GM19023 (cell line): ENCODE measurements at regions not wholly inside any gene's neighbourhood (a gene's known extent, or its start where the extent isn't known, plus 50 kb on each side); places are given as distances from the start of the nearest gene placed in this dataset.
A peak's percentile ranks its signal among the peaks of the same experiment; 100 is the strongest.

Experiments used
- ATAC-seq: cut with Tn5 transposase; IDR thresholded peaks from one replicate; pipeline ENCODE4 v1.9.1; 2021; ENCODE audit warnings: mild to moderate bottlenecking, moderate library complexity; ENCODE audit not compliant: unreplicated experiment

DNA sequence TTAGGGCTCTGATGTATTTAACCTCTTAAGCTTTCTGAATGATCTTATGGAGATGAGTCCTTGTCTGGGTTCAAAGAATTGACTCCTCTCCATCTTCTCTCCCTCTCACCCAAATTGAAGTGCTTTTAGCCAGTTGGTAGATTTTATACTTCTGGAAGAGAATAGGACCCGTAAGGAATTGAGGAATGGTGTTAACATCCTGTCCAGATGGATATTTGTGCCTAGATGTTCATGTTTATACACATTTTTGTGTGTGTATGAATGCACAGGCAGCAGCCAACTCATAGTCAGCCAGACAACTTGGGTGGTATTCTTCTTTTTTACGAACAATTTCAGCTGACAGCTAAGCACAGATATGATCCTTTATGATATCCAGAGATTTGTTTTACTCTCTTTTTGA lies 449.6 kb upstream of the RGS6 start:
- no peak for ATAC-seq

DNA sequence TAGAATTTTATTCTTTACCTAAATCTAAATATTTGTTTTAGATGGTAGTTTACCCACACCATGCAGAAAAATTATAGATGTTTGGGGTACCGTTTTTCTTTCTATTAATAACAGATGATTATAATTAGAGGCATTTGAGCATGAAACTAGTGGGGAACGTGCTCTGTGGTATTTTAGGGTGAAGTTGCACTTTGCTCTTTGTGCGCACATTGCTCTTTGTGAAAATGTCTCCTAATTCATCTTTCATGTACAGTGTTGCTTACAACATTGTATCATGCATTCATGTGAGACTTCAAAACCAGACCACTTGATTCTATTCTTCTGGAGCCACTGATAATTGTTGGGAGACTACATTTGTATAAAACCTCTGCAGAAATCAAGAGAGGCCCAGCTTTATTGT lies 449.1 kb upstream of the RGS6 start:
- ATAC-seq: no peak

DNA sequence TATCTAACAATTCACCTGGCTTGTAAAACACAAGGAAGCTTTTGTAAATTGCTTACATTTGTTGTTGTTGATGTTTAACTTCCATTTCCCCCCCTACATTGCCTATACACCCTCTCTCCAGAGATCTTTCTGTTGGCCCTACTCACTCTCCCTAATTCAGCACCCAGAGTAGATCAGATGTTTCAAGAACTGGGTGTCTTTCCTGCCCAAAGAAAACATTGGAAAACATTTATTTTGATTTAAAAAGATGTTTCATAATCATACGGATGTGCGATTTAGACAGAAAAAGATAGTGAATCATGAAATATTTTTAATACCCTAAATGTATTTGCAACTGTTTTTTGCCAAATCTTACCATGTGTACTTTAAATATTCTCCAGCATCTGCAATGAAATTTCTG lies 446.4 kb upstream of the RGS6 start:
- no peak for ATAC-seq

DNA sequence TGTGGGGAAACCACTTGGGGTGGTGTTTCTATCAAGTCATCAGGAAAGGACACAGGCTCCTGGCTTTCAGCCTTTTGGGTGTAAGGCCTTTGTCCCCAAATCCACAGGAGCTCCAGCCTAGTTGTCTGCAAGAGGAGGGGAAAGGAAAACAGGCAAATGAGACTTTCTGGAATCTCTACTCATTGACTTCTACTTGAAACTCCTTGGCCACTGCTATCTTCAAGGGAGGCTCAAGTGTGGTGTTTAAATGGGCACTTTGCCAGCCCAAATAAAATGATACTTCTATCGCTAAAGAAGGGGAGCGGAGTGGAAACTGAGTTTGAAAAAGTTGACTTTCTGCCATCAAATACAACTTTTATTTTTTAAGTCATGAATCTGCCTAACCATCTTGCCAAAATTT lies 445.9 kb upstream of the RGS6 start:
- ATAC-seq: no peak

DNA sequence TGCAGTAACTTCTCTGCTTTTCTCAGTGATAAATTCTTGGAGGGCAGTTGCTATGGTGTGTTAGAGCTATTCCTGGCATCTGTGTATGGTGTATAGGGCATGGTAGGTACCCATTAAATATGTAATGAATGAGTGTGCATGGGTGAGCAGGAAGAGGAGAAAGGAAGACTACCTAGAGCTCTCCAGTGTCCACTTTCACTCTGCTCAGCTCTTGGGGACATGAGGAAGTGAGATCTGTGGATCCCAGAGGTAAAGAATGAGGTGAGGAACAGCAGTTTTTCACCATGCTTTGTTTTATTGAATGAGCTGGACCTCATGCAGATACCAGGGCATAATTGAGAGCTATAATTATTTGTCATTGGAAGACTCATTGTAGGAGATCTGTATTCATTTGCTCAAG lies 444.8 kb upstream of the RGS6 start:
- no peak for ATAC-seq

- no peak for ATAC-seq
These were observed 444.3 kb upstream of the RGS6 start for GRCh38 chr14:71487941-71488340.

DNA sequence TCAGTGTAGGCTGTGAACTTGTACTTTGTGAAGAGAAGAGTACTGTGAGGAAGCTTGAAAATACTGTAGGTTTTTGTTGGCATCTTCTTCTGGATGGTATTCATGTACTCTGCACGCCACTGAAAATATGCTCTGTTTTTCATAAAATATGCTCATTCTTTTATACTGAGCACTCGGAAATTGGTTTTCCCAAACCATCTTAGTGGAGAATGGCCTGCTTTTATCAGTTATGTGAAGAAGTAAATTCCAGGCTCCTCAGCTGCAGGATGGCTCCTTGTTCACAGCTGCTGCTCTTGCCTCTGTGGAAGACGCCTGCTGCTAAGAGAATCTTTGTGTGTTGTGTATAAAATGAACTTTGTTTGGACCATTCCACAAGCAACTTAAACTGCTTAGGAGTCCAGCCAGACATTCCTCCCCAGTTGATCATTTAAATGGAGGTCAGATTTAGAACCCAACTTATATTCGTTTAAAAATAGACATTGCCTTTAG lies 443.5 kb upstream of the RGS6 start:
- ATAC-seq: no peak

DNA sequence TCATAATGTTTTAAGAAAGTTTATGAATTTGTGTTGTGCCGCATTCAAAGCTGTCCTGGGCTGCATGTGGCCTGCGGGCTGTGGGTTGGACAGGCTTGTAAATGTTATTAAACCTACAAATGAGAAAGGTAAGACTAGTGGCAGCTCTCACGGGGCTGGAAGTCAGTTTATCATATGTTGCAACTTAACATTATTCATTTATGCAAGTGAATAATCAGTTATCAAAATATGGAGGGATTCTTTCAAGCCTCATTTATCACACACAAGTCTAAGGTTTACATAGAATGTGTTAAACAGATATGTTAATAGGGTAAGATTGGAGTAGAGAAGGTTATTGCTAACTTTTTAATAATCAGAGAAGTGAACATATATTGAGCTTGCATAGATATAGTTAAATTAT lies 442.5 kb upstream of the RGS6 start:
- no peak for ATAC-seq

- no peak for ATAC-seq
These were observed 440.3 kb upstream of the RGS6 start for GRCh38 chr14:71491931-71492330.

DNA sequence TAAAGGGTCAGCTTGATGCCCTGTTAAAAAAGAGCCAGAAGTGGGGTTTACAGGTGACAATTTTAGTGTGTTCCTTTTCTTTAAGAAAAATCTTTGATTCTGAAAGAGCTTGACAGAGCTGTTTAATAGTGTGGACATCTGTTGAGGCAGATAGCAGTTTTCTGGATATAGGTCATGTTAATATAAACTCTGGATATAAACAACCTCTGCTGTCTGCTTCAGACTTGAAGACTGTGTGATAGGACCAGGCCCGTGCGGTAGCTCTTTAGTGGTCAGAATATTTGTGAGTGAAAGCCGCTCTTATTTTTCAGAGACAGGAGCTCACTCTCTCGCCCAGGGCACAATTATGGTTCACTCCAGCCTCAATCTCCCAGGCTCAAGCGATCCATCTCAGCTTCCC lies 439.9 kb upstream of the RGS6 start:
- no peak for ATAC-seq

DNA sequence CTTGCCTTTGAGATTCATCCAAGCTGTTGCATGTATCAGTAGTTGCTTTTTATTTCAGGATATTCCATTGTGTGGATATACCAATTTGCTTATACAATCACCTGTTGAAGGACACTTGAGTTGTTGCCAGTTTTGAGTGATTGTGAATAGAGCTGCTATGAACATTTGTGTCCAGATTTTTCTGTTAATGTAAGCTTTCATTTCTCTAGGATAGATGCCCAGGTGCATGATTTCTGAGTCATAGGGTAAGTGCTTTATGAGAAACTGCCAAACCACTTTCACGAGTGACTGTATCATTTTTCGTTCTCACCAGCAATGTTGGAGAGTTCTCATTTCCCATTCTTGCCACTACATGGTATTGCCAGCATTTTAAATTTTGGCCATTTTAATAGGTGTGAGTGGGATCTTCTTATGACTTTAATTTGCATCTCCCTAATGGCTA lies 434.6 kb upstream of the RGS6 start:
- peak; percentile 72 for ATAC-seq

GRCh38 chr14:71498212-71498611 lies 434.0 kb upstream of the RGS6 start:
- peak; percentile 36 for ATAC-seq

- ATAC-seq: no peak
These were observed 433.2 kb upstream of the RGS6 start for GRCh38 chr14:71499018-71499417.

DNA sequence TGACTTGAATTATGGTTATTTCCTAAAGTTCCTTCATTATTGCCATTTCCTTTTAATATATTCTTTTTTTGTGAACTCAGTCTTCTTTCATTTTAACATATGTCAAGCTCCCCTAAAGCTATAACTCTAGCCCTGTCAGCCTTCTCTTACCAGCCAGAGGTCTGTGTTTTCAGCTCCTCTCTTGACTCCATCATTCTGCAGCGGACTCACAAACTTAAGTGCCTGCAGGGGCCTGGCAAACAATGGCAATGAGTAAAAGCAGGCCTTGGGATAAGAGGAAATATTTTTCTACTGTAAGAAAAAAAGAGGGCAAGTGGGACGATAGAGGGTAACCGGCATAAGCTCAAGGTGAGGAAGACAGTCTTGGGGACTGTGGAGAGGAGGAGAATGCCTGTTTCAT lies 424.5 kb upstream of the RGS6 start:
- no peak for ATAC-seq

GRCh38 chr14:71508901-71509300 lies 423.3 kb upstream of the RGS6 start:
- no peak for ATAC-seq

DNA sequence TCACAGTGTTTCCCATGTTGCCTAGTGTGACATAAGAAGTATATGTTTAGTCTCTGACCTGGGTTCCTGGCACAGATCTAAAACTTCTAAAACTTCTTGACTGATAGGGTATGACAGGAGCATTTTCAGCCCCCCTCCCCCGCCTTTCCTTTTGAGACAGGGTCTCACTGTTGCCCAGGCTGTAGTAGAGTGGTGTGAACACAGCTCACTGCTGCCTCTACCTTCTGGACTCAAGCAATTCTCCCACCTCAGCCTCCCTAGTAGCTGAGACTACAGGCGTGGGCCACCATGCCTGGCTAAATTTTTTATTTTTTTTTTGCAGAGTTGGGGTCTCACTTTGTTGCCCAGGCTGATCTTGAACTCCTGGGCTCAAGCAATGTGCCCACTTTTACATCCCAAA lies 421.1 kb upstream of the RGS6 start:
- no peak for ATAC-seq

DNA sequence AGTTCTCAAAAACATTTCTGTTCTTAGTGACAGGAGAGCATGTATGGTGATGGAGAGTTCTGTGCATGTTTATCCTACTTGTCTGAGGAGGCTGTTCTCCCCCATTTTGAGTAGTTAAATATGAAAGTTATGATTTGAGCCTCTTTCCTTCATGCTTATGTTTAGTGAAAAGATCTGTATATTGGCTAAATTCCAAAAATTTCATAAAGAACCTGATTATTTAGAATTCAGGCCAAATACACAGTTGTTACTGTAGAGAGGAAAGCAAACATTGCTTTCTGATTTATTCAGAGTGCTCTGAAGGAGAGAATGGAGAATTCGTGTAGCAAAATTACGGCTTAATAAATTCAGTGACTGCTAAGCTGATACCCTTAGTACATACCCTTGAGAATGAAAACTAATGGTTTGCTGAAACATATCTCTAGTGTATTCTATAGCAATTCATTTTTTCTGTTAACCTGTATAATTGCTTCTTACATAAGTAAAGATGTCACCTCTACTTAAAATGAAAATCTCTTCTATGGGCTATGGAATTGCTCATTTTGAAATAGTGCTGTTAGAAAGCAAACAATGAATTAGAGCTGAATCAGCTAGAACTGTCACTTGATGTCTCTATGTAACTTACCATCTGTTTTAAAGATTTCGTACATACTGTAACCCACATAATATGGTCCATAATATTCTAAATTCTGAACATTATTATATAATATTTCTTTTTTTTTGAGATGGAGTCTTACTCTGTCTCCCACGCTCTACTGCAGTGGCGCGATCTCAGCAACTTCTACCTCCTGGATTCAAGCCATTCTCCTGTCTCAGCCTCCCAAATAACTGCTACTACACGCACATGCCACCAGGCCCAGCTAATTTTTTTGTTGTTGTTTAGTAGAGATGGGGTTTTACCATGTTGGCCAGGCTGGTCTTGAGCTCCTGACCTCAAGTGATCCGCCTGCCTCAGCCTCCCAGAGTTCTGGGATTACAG lies 417.0 kb upstream of the RGS6 start:
- no peak for ATAC-seq

GRCh38 chr14:71521238-71522135 lies 410.7 kb upstream of the RGS6 start:
- no peak for ATAC-seq

DNA sequence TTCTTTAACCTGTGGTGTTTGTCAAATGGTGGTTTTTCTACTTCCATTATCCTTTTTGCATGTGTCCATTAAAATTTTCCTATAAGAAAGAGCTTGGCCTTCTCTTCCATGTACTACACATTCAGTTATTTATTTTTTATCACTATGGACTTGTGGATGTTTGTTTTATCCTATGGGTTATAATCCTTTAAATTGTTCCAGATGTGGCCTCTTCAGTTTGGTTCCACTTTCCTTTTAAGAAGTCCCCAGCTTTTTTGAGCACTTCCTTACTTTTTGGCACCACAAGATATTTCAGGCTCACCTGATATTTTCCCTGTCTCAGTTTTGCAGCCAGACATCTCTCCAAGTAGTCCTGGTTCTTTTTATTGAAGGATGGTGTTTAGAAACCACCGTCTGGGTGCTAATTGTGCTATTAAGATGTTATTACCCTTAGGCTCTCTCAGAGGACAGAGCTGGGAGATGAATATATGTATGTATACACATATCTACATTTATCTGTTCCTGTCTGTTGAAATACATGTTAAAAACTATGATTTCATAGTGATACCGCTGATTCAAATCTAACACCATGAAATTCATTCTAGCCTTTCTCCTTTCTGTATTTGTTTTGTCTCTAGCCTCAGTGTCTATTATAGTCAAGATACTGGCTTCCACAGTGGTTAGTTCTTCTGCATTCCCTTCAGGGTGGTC lies 408.5 kb upstream of the RGS6 start:
- ATAC-seq: peak; percentile 73

GRCh38 chr14:71524320-71524982 lies 407.8 kb upstream of the RGS6 start:
- no peak for ATAC-seq
